HepG2 (cell line): ENCODE measurements at regions not wholly inside any gene's neighbourhood (a gene's known extent, or its start where the extent isn't known, plus 50 kb on each side); places are given as distances from the start of the nearest gene placed in this dataset.

Experiments
- ATAC-seq: fragments of 200-7000 bp; cut with Tn5 transposase; 3 replicates; pipeline ENCODE4 v1.9.1; 2020; ENCODE audit warnings: mild to moderate bottlenecking, moderate library complexity
- BruUV-seq: library from RNA; stranded (reverse); fragments of 400-500 nt; replicated peaks from 2 replicates; lab custom pipeline; 2021; lab: Mats Ljungman, UMichigan
- CTCF ChIA-PET: fragments of 300-600 bp; formaldehyde crosslinking; extraction: SDS; loops from one replicate; lab custom pipeline; 2021; ENCODE audit warnings: low total read pairs, inconsistent platforms, low intra/inter-chr PET ratio; lab: Yijun Ruan, JAX
- POLR2A ChIA-PET: fragments of 350-600 bp; sonication (Branson Sonifier 250); formaldehyde crosslinking; loops from one replicate; lab custom pipeline; 2020; ENCODE audit warnings: antibody characterized with exemption, inconsistent platforms; lab: Yijun Ruan, JAX
- DNase-seq: peaks from one replicate; pipeline ENCODE4 v3.0.0-alpha.2; 2015; ENCODE audit warnings: low spot score
- FAIRE-seq: peaks from 3 replicates; lab custom pipeline; 2011; peaks lifted over from hg19 to GRCh38; lab: Jason Lieb, UNC
- H2AFZ ChIP-seq: one replicate; pipeline ENCODE4 v1.6.1; 2011; ENCODE audit warnings: low read length, inconsistent platforms
- H3K27ac ChIP-seq: fragments of 300-600 bp; 3 replicates; pipeline ENCODE4 v1.8.0; 2011; ENCODE audit warnings: mixed run types, mild to moderate bottlenecking, mixed read lengths, low read length, inconsistent platforms; ENCODE audit not compliant: insufficient read depth; ENCODE audit errors: extremely low read length
- H3K27me3 ChIP-seq, 2 experiments: fragments of 200-600 bp in 1 of 2; 2 replicates in 1 of 2; 3 replicates in 1 of 2; pipeline versions ENCODE4 v1.6.0 to v1.8.0; 2011; ENCODE audit warnings: low read length in 2 of 2, mild to moderate bottlenecking in 2 of 2, moderate library complexity in 2 of 2, inconsistent platforms in 1 of 2; ENCODE audit not compliant: insufficient read depth in 2 of 2, control insufficient read depth in 1 of 2
- H3K36me3 ChIP-seq, 2 experiments: fragments of 200-600 bp in 1 of 2; replicated peaks in 1 of 2; 2 replicates in 1 of 2; 3 replicates in 1 of 2; pipeline versions ENCODE4 v1.5.1 to v1.8.0; 2011; ENCODE audit warnings: low read length in 2 of 2, inconsistent platforms in 1 of 2; ENCODE audit not compliant: insufficient read depth in 2 of 2, control insufficient read depth in 1 of 2
- H3K4me1 ChIP-seq: 2 replicates; pipeline ENCODE4 v1.5.1; 2012; ENCODE audit warnings: low read length, inconsistent platforms; ENCODE audit not compliant: insufficient read depth
- H3K4me2 ChIP-seq: 2 replicates; pipeline ENCODE4 v1.6.0; 2011; ENCODE audit warnings: low read depth, low read length, inconsistent platforms
- H3K4me3 ChIP-seq, 3 experiments: fragments of 200-600 bp in 1 of 3; sonication (generic), shearing (Covaris generic) in 1 of 3; replicated peaks in 1 of 3; 2 replicates each; pipeline ENCODE4 v1.5.1; 2011 to 2016; ENCODE audit warnings: low read length in 3 of 3, inconsistent platforms in 2 of 3, low read depth in 2 of 3, mild to moderate bottlenecking in 2 of 3, control low read depth in 1 of 3, mixed read lengths in 1 of 3; ENCODE audit not compliant: insufficient read depth in 1 of 3
- H3K79me2 ChIP-seq: one replicate; pipeline ENCODE4 v1.6.1; 2011; ENCODE audit warnings: low read length, inconsistent platforms; ENCODE audit not compliant: insufficient read depth
- H3K9ac ChIP-seq: 2 replicates; pipeline ENCODE4 v1.6.0; 2011; ENCODE audit warnings: mild to moderate bottlenecking, low read depth, low read length, inconsistent platforms; ENCODE audit not compliant: insufficient read depth
- H3K9me3 ChIP-seq: 2 replicates; pipeline ENCODE4 v1.5.1; 2012; ENCODE audit warnings: mild to moderate bottlenecking, low read length
- H4K20me1 ChIP-seq: 2 replicates; pipeline ENCODE4 v1.6.0; 2011; ENCODE audit warnings: inconsistent platforms, mild to moderate bottlenecking, low read length, moderate library complexity; ENCODE audit not compliant: insufficient read depth
- ARHGAP35 ChIP-seq: sonication (generic); formaldehyde crosslinking; IDR thresholded peaks from 2 replicates; pipeline ENCODE4 v1.9.0; 2022; ENCODE audit warnings: mild to moderate bottlenecking, inconsistent platforms, moderate library complexity, missing genetic modification reagents, borderline replicate concordance
- CC2D1A ChIP-seq: sonication (generic); formaldehyde crosslinking; IDR thresholded peaks from 2 replicates; pipeline ENCODE4 v1.8.1; 2023; ENCODE audit warnings: mild to moderate bottlenecking, missing genetic modification reagents
- FLYWCH1 ChIP-seq: sonication (generic); formaldehyde crosslinking; IDR thresholded peaks from 2 replicates; pipeline ENCODE4 v1.8.1; 2023; ENCODE audit warnings: mild to moderate bottlenecking, missing genetic modification reagents
- HDAC2 ChIP-seq: sonication (generic); formaldehyde crosslinking; IDR thresholded peaks from 2 replicates; pipeline ENCODE4 v1.4.0; 2020; ENCODE audit warnings: missing genetic modification reagents
- JUN ChIP-seq: sonication (generic); formaldehyde crosslinking; IDR thresholded peaks from 2 replicates; pipeline ENCODE4 v1.4.0; 2020; ENCODE audit warnings: mild to moderate bottlenecking, missing genetic modification reagents
- MEF2D ChIP-seq: sonication (generic); formaldehyde crosslinking; IDR thresholded peaks from 2 replicates; pipeline ENCODE4 v1.5.1; 2020; ENCODE audit warnings: mild to moderate bottlenecking, missing genetic modification reagents
- MTA3 ChIP-seq: sonication (generic); formaldehyde crosslinking; IDR thresholded peaks from 2 replicates; pipeline ENCODE4 v1.4.0; 2020; ENCODE audit warnings: missing genetic modification reagents
- NFYB ChIP-seq: sonication (generic); formaldehyde crosslinking; IDR thresholded peaks from 2 replicates; pipeline ENCODE4 v1.4.0; 2020; ENCODE audit warnings: missing genetic modification reagents
- PAX8 ChIP-seq: sonication (generic); formaldehyde crosslinking; IDR thresholded peaks from 2 replicates; pipeline ENCODE4 v1.8.0; 2022; ENCODE audit warnings: mild to moderate bottlenecking, missing genetic modification reagents, borderline replicate concordance
- POGZ ChIP-seq: sonication (generic); formaldehyde crosslinking; IDR thresholded peaks from 2 replicates; pipeline ENCODE4 v1.4.0; 2020; ENCODE audit warnings: mild to moderate bottlenecking, missing genetic modification reagents
- POLR2AphosphoS5 ChIP-seq: IDR thresholded peaks from 2 replicates; pipeline ENCODE4 v1.6.1; 2012; ENCODE audit warnings: low read depth, low read length
- SAFB2 ChIP-seq: sonication (generic); formaldehyde crosslinking; IDR thresholded peaks from 2 replicates; pipeline ENCODE4 v1.5.1; 2020; ENCODE audit warnings: missing genetic modification reagents, low read depth, mild to moderate bottlenecking, borderline replicate concordance
- SALL1 ChIP-seq: sonication (generic); formaldehyde crosslinking; IDR thresholded peaks from 2 replicates; pipeline ENCODE4 v1.8.0; 2022; ENCODE audit warnings: mild to moderate bottlenecking, missing genetic modification reagents
- SMAD3 ChIP-seq: sonication (generic); formaldehyde crosslinking; IDR thresholded peaks from 2 replicates; pipeline ENCODE4 v1.4.0; 2020; ENCODE audit warnings: missing genetic modification reagents
- WIZ ChIP-seq: sonication (generic); formaldehyde crosslinking; IDR thresholded peaks from 2 replicates; pipeline ENCODE4 v1.5.1; 2020; ENCODE audit warnings: mild to moderate bottlenecking, missing genetic modification reagents
- ZNF10 ChIP-seq: sonication (generic); formaldehyde crosslinking; IDR thresholded peaks from 2 replicates; pipeline ENCODE4 v1.4.0; 2020; ENCODE audit warnings: mild to moderate bottlenecking, low read depth, missing genetic modification reagents, borderline replicate concordance
- ZNF468 ChIP-seq: sonication (generic); formaldehyde crosslinking; IDR thresholded peaks from 2 replicates; pipeline ENCODE4 v1.8.0; 2022; ENCODE audit warnings: mild to moderate bottlenecking, moderate library complexity, missing genetic modification reagents
- WGBS: methylation state at CpG from one replicate; pipeline ENCODE4 v1.1.6; 2017; ENCODE audit warnings: low lambda C conversion rate; 5-methylcytosine and 5-hydroxymethylcytosine counted together
- in situ Hi-C: cut with HindIII; loops from 2 replicates; pipeline ENCODE4 v1.10.0; 2017; ENCODE audit warnings: low pct_unique_long_range_greater_than_20kb; ENCODE audit not compliant: extremely low pct_ligation_motif_present
- intact Hi-C: fragments of 100-400 bp; cut with micrococcal nuclease; formaldehyde crosslinking; loops from one replicate; pipeline ENCODE4 v1.10.0; 2022; ENCODE audit not compliant: unreplicated experiment
- TF ChIP-seq, protein P1 (sequence below): sonication (generic); formaldehyde crosslinking; IDR thresholded peaks from 2 replicates; pipeline ENCODE4 v1.5.0; 2020; ENCODE audit warnings: mild to moderate bottlenecking, missing genetic modification reagents
- TF ChIP-seq, protein P2 (sequence below): sonication (generic); formaldehyde crosslinking; IDR thresholded peaks from 2 replicates; pipeline ENCODE4 v1.5.0; 2020; ENCODE audit warnings: mild to moderate bottlenecking, missing genetic modification reagents
- TF ChIP-seq, protein P3 (sequence below): fragments of 450-650 bp; IDR thresholded peaks from 2 replicates; pipeline ENCODE4 v1.6.1; 2017; ENCODE audit warnings: mild to moderate bottlenecking

DNA sequence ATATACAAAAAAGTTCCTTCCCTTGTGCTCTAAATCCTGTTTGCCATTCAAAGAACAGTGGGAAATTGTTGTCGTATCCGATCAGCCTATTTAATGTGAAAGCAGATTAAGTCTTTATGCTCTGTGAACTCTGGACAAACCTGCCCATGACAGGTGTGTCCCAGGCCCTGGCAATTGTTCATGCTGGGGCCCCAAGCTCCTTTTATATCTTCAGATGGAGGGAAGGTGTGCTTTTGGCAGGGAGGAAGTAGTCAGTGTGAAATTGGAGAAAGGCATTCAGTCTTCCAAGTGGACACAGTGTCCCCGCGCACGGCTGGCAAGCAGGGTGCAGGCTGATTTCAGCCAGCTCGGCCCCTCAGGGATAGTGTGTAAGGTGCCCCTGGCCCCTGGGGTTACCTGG is 135.1 kb upstream of the F3 start:
- intact Hi-C loops, result no loop called here
- H3K4me3 ChIP-seq, result no peak overlapping the region
- H3K36me3 ChIP-seq, result no peaks in the 10 kb centered on the region
- DNase-seq (no peak), FAIRE-seq (no peak), ATAC-seq (no peak)
- no peak overlapping the region for H2AFZ ChIP-seq
- POLR2A ChIA-PET, result no interaction called here
- no peak overlapping the region for H3K4me2 ChIP-seq
- H3K27me3 ChIP-seq, result no peaks in the 10 kb centered on the region
- no peaks in the 10 kb centered on the region for H4K20me1 ChIP-seq
- WGBS, result 75% methylated on average over 6 of the region's 6 CpGs
- CTCF ChIA-PET, result no interaction called here
- BruUV-seq, result no TSS peak
- no peaks in the 10 kb centered on the region for H3K9me3 ChIP-seq
- no peak overlapping the region for H3K9ac ChIP-seq
- H3K4me1 ChIP-seq, result no peaks in the 10 kb centered on the region
- H3K27ac ChIP-seq, result no peak overlapping the region
- in situ Hi-C loops, result no loop called here
- TF ChIP-seq SMAD3 (CRISPR knock-in tag) (no peak), POGZ (CRISPR knock-in tag) (no peak), MEF2D (CRISPR knock-in tag) (no peak), ZNF10 (CRISPR knock-in tag) (no peak), ARHGAP35 (no peak), JUN (CRISPR knock-in tag) (no peak), POLR2AphosphoS5 (no peak), HDAC2 (CRISPR knock-in tag) (no peak), PAX8 (CRISPR knock-in tag) (no peak), ZNF468 (CRISPR knock-in tag) (no peak), SALL1 (CRISPR knock-in tag) (no peak), WIZ (CRISPR knock-in tag) (no peak), NFYB (no peak), SAFB2 (no peak), FLYWCH1 (CRISPR knock-in tag) (no peak), MTA3 (CRISPR knock-in tag) (no peak), CC2D1A (CRISPR knock-in tag) (no peak)
- TF ChIP-seq, protein P1, sequence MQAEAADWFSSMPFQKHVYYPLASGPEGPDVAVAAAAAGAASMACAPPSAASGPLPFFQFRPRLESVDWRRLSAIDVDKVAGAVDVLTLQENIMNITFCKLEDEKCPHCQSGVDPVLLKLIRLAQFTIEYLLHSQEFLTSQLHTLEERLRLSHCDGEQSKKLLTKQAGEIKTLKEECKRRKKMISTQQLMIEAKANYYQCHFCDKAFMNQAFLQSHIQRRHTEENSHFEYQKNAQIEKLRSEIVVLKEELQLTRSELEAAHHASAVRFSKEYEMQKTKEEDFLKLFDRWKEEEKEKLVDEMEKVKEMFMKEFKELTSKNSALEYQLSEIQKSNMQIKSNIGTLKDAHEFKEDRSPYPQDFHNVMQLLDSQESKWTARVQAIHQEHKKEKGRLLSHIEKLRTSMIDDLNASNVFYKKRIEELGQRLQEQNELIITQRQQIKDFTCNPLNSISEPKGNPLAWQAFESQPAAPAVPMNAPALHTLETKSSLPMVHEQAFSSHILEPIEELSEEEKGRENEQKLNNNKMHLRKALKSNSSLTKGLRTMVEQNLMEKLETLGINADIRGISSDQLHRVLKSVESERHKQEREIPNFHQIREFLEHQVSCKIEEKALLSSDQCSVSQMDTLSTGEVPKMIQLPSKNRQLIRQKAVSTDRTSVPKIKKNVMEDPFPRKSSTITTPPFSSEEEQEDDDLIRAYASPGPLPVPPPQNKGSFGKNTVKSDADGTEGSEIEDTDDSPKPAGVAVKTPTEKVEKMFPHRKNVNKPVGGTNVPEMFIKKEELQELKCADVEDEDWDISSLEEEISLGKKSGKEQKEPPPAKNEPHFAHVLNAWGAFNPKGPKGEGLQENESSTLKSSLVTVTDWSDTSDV, result no peak
- TF ChIP-seq, protein P2, sequence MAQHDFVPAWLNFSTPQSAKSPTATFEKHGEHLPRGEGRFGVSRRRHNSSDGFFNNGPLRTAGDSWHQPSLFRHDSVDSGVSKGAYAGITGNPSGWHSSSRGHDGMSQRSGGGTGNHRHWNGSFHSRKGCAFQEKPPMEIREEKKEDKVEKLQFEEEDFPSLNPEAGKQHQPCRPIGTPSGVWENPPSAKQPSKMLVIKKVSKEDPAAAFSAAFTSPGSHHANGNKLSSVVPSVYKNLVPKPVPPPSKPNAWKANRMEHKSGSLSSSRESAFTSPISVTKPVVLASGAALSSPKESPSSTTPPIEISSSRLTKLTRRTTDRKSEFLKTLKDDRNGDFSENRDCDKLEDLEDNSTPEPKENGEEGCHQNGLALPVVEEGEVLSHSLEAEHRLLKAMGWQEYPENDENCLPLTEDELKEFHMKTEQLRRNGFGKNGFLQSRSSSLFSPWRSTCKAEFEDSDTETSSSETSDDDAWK (CRISPR knock-in tag), result no peak
- TF ChIP-seq, protein P3, sequence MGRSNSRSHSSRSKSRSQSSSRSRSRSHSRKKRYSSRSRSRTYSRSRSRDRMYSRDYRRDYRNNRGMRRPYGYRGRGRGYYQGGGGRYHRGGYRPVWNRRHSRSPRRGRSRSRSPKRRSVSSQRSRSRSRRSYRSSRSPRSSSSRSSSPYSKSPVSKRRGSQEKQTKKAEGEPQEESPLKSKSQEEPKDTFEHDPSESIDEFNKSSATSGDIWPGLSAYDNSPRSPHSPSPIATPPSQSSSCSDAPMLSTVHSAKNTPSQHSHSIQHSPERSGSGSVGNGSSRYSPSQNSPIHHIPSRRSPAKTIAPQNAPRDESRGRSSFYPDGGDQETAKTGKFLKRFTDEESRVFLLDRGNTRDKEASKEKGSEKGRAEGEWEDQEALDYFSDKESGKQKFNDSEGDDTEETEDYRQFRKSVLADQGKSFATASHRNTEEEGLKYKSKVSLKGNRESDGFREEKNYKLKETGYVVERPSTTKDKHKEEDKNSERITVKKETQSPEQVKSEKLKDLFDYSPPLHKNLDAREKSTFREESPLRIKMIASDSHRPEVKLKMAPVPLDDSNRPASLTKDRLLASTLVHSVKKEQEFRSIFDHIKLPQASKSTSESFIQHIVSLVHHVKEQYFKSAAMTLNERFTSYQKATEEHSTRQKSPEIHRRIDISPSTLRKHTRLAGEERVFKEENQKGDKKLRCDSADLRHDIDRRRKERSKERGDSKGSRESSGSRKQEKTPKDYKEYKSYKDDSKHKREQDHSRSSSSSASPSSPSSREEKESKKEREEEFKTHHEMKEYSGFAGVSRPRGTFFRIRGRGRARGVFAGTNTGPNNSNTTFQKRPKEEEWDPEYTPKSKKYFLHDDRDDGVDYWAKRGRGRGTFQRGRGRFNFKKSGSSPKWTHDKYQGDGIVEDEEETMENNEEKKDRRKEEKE, result no peak
- no peaks in the 10 kb centered on the region for H3K79me2 ChIP-seq
